Colonic mucosa (tissue), 4 donors: ENCODE measurements at regions not wholly inside any gene's neighbourhood (a gene's known extent, or its start where the extent isn't known, plus 50 kb on each side); places are given as distances from the start of the nearest gene placed in this dataset.
A peak's percentile ranks its signal among the peaks of the same experiment; 100 is the strongest.
"Not testable (repeated sequence)": the region's sequence is repeated elsewhere in the genome, so short reads cannot be mapped to it uniquely, and the experiment has no call there.

Experiments used
- DNase-seq: peaks from one replicate; pipeline ENCODE4 v3.0.0-alpha.2; 2020
- H3K27ac ChIP-seq: fragments of 200-600 bp; one replicate; pipeline ENCODE4 v1.8.0; 2021
- H3K27me3 ChIP-seq: fragments of 200-600 bp; one replicate; pipeline ENCODE4 v1.8.0; 2021
- H3K36me3 ChIP-seq: fragments of 200-600 bp; one replicate; pipeline ENCODE4 v1.8.0; 2021
- H3K4me1 ChIP-seq: fragments of 200-600 bp; one replicate; pipeline ENCODE4 v1.8.0; 2021; ENCODE audit warnings: mild to moderate bottlenecking
- H3K4me3 ChIP-seq: fragments of 200-600 bp; one replicate; pipeline ENCODE4 v1.8.0; 2021
- H3K9ac ChIP-seq, 2 donors: one replicate each; pipeline ENCODE4 v1.7.0; 2013; ENCODE audit warnings: control low read depth in 2 of 2, low read depth in 2 of 2, low read length in 2 of 2
- H3K9me3 ChIP-seq: fragments of 200-600 bp; one replicate; pipeline ENCODE4 v1.8.0; 2021
- intact Hi-C: fragments of 100-400 bp; cut with DNase I; formaldehyde crosslinking; loops from one replicate; pipeline ENCODE4 v1.14.1; 2022
- TF ChIP-seq, protein P1 (sequence below): fragments of 200-600 bp; IDR thresholded peaks from one replicate; pipeline ENCODE4 v1.8.0; 2022; ENCODE audit warnings: antibody characterized with exemption, mild to moderate bottlenecking
- donor health status: healthy.
- donor health status: DM: no; HTN: no; CAD: no.
- donor health status: DM: no; HTN: no; CAD: no.

DNA sequence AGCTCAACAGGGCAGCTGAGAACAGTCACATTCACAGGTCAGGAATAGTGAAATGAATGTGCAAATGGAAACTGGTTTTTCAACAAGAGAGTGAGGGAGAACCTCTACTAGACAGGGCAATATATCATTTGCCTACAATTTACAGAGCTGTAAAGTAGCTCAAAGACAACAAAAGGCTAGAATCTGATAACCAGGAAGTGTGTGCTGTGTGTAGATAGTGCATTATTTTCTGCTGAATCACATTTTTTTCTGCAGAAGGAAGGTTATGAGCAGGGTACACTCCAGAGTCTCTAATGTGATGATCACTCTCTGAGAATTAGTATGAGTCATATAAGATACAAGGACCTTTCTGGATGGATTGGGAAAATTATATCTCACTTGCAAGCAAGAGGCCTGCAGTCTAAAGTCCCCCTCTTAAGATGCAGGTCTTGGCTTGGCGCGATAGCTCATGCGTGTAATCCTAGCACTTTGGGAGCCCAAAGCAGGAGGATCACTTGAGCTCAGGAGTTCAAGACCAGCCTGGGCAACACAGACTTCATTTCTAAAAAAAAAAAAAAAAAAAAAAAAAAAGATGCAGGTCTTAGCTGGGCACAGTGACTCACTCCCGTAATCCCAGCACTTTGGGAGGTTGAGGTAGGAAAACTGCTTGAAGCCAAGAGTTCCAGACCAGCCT, 59.9 kb upstream of the COBL start:
- Histone ChIP-seq H3K4me3 (no peak overlapping the region), H3K27me3 (no peaks in the 10 kb centered on the region), H3K36me3 (no peaks in the 10 kb centered on the region), H3K4me1 (no peaks in the 10 kb centered on the region), H3K9ac (no peak overlapping the region), H3K27ac (peak overlapping the region; percentile 59), H3K9me3 (no peaks in the 10 kb centered on the region)
- no peak for DNase-seq
- intact Hi-C loops, result no loop called here
- TF ChIP-seq, protein P1, sequence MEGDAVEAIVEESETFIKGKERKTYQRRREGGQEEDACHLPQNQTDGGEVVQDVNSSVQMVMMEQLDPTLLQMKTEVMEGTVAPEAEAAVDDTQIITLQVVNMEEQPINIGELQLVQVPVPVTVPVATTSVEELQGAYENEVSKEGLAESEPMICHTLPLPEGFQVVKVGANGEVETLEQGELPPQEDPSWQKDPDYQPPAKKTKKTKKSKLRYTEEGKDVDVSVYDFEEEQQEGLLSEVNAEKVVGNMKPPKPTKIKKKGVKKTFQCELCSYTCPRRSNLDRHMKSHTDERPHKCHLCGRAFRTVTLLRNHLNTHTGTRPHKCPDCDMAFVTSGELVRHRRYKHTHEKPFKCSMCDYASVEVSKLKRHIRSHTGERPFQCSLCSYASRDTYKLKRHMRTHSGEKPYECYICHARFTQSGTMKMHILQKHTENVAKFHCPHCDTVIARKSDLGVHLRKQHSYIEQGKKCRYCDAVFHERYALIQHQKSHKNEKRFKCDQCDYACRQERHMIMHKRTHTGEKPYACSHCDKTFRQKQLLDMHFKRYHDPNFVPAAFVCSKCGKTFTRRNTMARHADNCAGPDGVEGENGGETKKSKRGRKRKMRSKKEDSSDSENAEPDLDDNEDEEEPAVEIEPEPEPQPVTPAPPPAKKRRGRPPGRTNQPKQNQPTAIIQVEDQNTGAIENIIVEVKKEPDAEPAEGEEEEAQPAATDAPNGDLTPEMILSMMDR, result no peak

DNA sequence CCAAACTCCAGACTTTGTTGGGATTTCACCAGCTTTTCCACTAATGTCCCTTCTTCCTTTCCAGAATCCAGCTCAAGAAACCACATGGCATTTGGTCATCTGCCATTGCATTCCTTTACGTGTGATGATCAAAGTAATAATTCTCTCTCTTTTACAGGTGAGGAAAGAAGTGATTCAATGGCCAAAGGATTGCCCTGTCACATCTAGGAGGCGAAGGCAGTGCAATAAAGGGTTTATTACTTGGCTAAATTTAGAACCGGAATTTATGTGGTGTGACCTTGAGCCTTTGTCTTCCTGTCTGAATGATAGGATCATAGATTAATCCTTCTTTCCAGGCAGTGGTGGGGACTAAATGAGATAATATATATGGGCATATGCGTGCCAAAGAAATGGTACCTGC, 58.3 kb upstream of the COBL start:
- DNase-seq, result no peak
- Histone ChIP-seq H3K9ac (no peak overlapping the region), H3K36me3 (no peaks in the 10 kb centered on the region), H3K9me3 (no peaks in the 10 kb centered on the region), H3K27ac (no peak overlapping the region), H3K4me3 (no peak overlapping the region), H3K4me1 (no peaks in the 10 kb centered on the region), H3K27me3 (no peaks in the 10 kb centered on the region)
- TF ChIP-seq, protein P1, result no peak
- intact Hi-C loops, result no loop called here

DNA sequence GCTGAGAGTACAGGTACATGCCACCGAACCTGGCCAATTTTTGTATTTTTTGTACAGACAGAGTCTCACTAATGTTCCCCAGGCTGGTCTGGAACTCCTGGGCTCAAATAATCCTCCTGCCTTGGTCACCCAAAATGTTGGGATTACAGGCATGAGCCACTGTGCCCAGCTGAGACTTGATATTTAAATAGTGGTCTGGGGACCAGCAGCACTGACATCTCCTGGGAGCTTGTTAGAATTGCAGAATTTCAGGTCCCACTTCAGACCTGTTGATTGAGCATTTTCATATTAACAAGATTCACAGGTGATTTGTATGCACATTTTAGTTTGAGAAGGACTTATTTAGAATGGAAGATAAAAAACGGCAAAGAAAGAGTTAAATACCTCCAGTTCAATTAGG, 57.0 kb upstream of the COBL start:
- intact Hi-C loops, H3K4me1 ChIP-seq, H3K9me3 ChIP-seq, H3K36me3 ChIP-seq, H3K27me3 ChIP-seq, H3K4me3 ChIP-seq, H3K9ac ChIP-seq, H3K27ac ChIP-seq, DNase-seq: not testable (repeated sequence)

DNA sequence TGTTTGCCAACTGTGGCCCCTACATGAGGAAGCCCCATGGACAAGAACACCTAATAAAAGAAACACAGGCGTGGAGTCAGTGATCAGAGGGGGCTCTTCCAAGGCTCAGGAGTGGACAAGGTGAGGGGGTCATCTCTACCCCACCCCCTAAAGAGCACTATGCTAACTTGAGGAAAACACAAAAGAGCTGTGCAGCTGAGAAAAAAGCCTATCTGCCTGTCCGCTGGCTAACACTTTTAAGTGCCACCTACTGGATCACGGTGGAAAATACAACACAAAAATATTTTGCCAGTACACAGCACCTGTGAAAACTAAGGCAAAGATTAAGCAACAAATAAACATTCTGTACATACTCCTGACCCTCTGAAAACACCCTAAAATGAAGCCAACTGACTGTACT, 53.1 kb upstream of the COBL start:
- H3K27me3 ChIP-seq, result no peaks in the 10 kb centered on the region
- intact Hi-C loops, result no loop called here
- peak; percentile 42 for DNase-seq
- H3K36me3 ChIP-seq, result no peaks in the 10 kb centered on the region
- no peak overlapping the region for H3K4me3 ChIP-seq
- TF ChIP-seq, protein P1, result peak; percentile 29
- H3K4me1 ChIP-seq, result no peaks in the 10 kb centered on the region
- H3K9me3 ChIP-seq, result no peaks in the 10 kb centered on the region
- H3K27ac ChIP-seq, result no peak overlapping the region
- H3K9ac ChIP-seq, result no peak overlapping the region

DNA sequence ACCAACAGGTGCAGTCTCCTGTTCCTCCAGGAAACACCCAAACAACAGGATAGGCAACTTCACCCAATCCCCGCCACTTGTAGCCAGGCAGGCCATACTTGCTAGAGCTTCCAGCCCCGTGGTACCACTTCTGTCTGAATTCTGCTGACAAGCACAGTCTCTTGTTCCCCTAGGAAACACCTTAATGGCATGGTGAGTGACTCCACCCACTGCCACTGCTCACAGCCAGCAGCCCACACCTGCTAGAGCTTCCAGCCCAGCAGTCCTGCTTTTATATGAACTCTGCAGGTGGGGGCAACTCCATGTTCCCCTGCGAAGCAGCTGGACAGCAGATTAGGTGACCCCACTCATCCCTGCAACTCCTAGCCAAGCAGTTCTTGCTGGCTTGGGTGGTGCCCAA, 52.6 kb upstream of the COBL start:
- H3K9ac ChIP-seq, DNase-seq, H3K4me1 ChIP-seq, H3K4me3 ChIP-seq, intact Hi-C loops, H3K27ac ChIP-seq, H3K9me3 ChIP-seq, H3K27me3 ChIP-seq, H3K36me3 ChIP-seq: not testable (repeated sequence)

DNA sequence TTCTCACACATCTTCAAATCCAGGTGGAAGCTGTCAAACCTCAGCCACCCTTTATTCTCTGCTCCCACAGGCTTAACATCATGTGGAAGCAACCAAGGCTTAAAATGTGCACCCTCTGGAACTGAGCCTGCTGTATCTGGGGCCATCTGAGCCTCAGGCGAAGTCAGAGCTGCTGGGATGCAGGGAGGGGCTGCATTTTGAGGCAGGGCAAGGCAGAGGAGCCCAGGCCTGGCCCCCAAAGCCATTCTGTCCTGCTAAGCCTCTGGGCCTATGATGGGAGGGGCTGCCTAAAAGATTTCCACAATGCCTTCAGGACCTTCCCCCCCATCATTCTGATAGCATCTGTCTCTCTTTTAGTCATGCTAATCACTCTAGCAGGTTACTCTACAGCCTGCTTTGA, 51.7 kb upstream of the COBL start:
- no peaks in the 10 kb centered on the region for H3K27me3 ChIP-seq
- H3K9ac ChIP-seq, result no peak overlapping the region
- TF ChIP-seq, protein P1, result no peak
- no peak for DNase-seq
- H3K4me1 ChIP-seq, result no peaks in the 10 kb centered on the region
- H3K4me3 ChIP-seq, result no peak overlapping the region
- intact Hi-C loops, result no loop called here
- no peaks in the 10 kb centered on the region for H3K36me3 ChIP-seq
- H3K9me3 ChIP-seq, result no peaks in the 10 kb centered on the region
- no peak overlapping the region for H3K27ac ChIP-seq
